Neural cell (in vitro differentiated cells): ENCODE measurements at regions not wholly inside any gene's neighbourhood (a gene's known extent, or its start where the extent isn't known, plus 50 kb on each side); places are given as distances from the start of the nearest gene placed in this dataset.

ENCODE experiments used
- H2AFZ ChIP-seq: fragments of 200-600, 300-800 bp; sonication (generic), shearing (Covaris generic); 2 replicates; pipeline ENCODE4 v1.6.0; 2014; ENCODE audit warnings: low read depth, mild to moderate bottlenecking, antibody characterized with exemption, low read length, moderate library complexity
- H3F3A ChIP-seq: fragments of 200-600 bp; shearing (Covaris generic); 2 replicates; pipeline ENCODE4 v1.6.1; 2016; ENCODE audit warnings: mild to moderate bottlenecking, moderate library complexity, mixed read lengths, antibody characterized with exemption, low read length; ENCODE audit not compliant: insufficient read depth, poor library complexity, severe bottlenecking
- H3K27ac ChIP-seq: fragments of 200-600, 300-800 bp; sonication (generic), shearing (Covaris generic); 2 replicates; pipeline ENCODE4 v1.5.1; 2014; ENCODE audit warnings: mild to moderate bottlenecking, low read length, moderate library complexity
- H3K27me3 ChIP-seq: fragments of 300-800, 200-600 bp; sonication (generic), shearing (Covaris generic); 2 replicates; pipeline ENCODE4 v1.6.0; 2014; ENCODE audit warnings: mild to moderate bottlenecking, low read depth, low read length, moderate library complexity; ENCODE audit not compliant: insufficient read depth
- H3K36me3 ChIP-seq: fragments of 300-800, 200-600 bp; sonication (generic), shearing (Covaris generic); 2 replicates; pipeline ENCODE4 v1.5.1; 2014; ENCODE audit warnings: mild to moderate bottlenecking, antibody characterized with exemption, low read length, moderate library complexity; ENCODE audit not compliant: insufficient read depth
- H3K4me2 ChIP-seq: fragments of 300-800, 200-600 bp; sonication (generic), shearing (Covaris generic); 2 replicates; pipeline ENCODE4 v1.6.0; 2014; ENCODE audit warnings: mild to moderate bottlenecking, low read length
- H3K4me3 ChIP-seq: fragments of 300-800, 200-600 bp; sonication (generic), shearing (Covaris generic); 2 replicates; pipeline ENCODE4 v1.5.1; 2014; ENCODE audit warnings: mild to moderate bottlenecking, low read length, moderate library complexity
- H3K79me2 ChIP-seq: fragments of 200-600 bp; shearing (Covaris generic); replicated peaks from 2 replicates; pipeline ENCODE4 v1.6.0; 2014; ENCODE audit warnings: mild to moderate bottlenecking, low read length, moderate library complexity; ENCODE audit not compliant: insufficient read depth
- H3K9ac ChIP-seq: fragments of 300-800, 200-600 bp; sonication (generic), shearing (Covaris generic); 2 replicates; pipeline ENCODE4 v1.6.1; 2016; ENCODE audit warnings: mild to moderate bottlenecking, low read length, mixed read lengths
- H3K9me2 ChIP-seq: fragments of 200-600 bp; shearing (Covaris generic); 2 replicates; pipeline ENCODE4 v1.6.1; 2016; ENCODE audit warnings: mild to moderate bottlenecking, low read length, mixed read lengths; ENCODE audit not compliant: insufficient read depth
- H3K9me3 ChIP-seq: fragments of 200-600, 300-800 bp; sonication (generic), shearing (Covaris generic); 2 replicates; pipeline ENCODE4 v1.6.1; 2016; ENCODE audit warnings: mild to moderate bottlenecking, mixed run types, low read length, moderate library complexity, mixed read lengths
- H4K20me1 ChIP-seq: fragments of 200-600 bp; shearing (Covaris generic); 2 replicates; pipeline ENCODE4 v1.6.1; 2016; ENCODE audit warnings: mild to moderate bottlenecking, mixed run types; ENCODE audit not compliant: insufficient read depth
- EP300 ChIP-seq: fragments of 450-650 bp; conservative IDR thresholded peaks from 2 replicates; pipeline ENCODE4 v1.6.1; 2014; ENCODE audit warnings: antibody characterized with exemption, mild to moderate bottlenecking, moderate library complexity; ENCODE audit not compliant: poor library complexity, severe bottlenecking
- EZH2 ChIP-seq: fragments of 200-600, 300-800 bp; shearing (Covaris generic), sonication (generic); IDR thresholded peaks from 2 replicates; pipeline ENCODE4 v1.6.1; 2014; ENCODE audit warnings: antibody characterized with exemption, low read length, borderline replicate concordance, mild to moderate bottlenecking; ENCODE audit not compliant: insufficient read depth, poor library complexity, severe bottlenecking
- MXI1 ChIP-seq: fragments of 450-650 bp; conservative IDR thresholded peaks from 2 replicates; pipeline ENCODE4 v1.6.1; 2014; ENCODE audit warnings: antibody characterized with exemption, mild to moderate bottlenecking; ENCODE audit not compliant: poor library complexity, severe bottlenecking
- POLR2AphosphoS5 ChIP-seq: IDR thresholded peaks from 2 replicates; pipeline ENCODE4 v1.6.1; 2012
- RAD21 ChIP-seq: fragments of 450-650 bp; conservative IDR thresholded peaks from 2 replicates; pipeline ENCODE4 v1.6.1; 2014; ENCODE audit warnings: antibody characterized with exemption, mild to moderate bottlenecking, moderate library complexity
- SMC3 ChIP-seq: fragments of 450-650 bp; conservative IDR thresholded peaks from 2 replicates; pipeline ENCODE4 v1.6.1; 2014; ENCODE audit warnings: antibody characterized with exemption, mild to moderate bottlenecking, moderate library complexity; ENCODE audit not compliant: poor library complexity
- TAF1 ChIP-seq: IDR thresholded peaks from 2 replicates; pipeline ENCODE4 v1.6.1; 2012; ENCODE audit warnings: low read depth
- TF ChIP-seq, protein P1 (sequence below): fragments of 450-650 bp; IDR thresholded peaks from 2 replicates; pipeline ENCODE4 v1.5.1; 2014; ENCODE audit warnings: antibody characterized with exemption, mild to moderate bottlenecking, moderate library complexity; ENCODE audit not compliant: poor library complexity, severe bottlenecking
- TF ChIP-seq, protein P2 (sequence below): IDR thresholded peaks from 2 replicates; pipeline ENCODE4 v1.6.1; 2012; ENCODE audit warnings: borderline replicate concordance

DNA sequence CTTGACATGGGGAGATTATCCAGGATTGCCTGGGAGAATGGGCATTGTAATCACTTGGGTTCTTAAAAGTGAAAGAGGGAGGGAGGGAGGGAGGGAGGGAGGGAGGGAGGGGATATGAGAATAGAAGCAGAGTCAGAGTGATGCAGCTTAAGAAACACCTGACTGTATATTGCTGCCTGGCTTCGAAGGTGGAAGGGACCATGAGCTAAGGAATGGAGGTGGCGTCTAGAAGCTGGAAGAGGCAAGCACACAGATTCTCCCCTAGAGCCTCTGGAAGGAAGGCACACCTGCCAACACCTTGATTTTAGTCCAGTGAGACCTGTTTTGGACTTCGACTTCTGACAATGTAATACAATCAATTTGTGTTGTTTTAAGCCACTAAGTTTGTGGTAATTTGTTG lies 78.4 kb downstream of the PRL start:
- no peaks in the 10 kb centered on the region for H4K20me1 ChIP-seq
- TF ChIP-seq RAD21: no peak
- TF ChIP-seq TAF1: no peak
- TF ChIP-seq SMC3: no peak
- TF ChIP-seq EP300: no peak
- TF ChIP-seq POLR2AphosphoS5: no peak
- no peak for TF ChIP-seq MXI1
- TF ChIP-seq, protein P1, sequence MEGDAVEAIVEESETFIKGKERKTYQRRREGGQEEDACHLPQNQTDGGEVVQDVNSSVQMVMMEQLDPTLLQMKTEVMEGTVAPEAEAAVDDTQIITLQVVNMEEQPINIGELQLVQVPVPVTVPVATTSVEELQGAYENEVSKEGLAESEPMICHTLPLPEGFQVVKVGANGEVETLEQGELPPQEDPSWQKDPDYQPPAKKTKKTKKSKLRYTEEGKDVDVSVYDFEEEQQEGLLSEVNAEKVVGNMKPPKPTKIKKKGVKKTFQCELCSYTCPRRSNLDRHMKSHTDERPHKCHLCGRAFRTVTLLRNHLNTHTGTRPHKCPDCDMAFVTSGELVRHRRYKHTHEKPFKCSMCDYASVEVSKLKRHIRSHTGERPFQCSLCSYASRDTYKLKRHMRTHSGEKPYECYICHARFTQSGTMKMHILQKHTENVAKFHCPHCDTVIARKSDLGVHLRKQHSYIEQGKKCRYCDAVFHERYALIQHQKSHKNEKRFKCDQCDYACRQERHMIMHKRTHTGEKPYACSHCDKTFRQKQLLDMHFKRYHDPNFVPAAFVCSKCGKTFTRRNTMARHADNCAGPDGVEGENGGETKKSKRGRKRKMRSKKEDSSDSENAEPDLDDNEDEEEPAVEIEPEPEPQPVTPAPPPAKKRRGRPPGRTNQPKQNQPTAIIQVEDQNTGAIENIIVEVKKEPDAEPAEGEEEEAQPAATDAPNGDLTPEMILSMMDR: no peak
- no peak overlapping the region for H3K4me2 ChIP-seq
- no peak overlapping the region for H3K27ac ChIP-seq
- H3K27me3 ChIP-seq: no peaks in the 10 kb centered on the region
- no peaks in the 10 kb centered on the region for H3K9me2 ChIP-seq
- no peaks in the 10 kb centered on the region for H3K9me3 ChIP-seq
- H3K9ac ChIP-seq: no peak overlapping the region
- H3K4me3 ChIP-seq: no peak overlapping the region
- no peaks in the 10 kb centered on the region for H3K79me2 ChIP-seq
- no peaks in the 10 kb centered on the region for H3K36me3 ChIP-seq
- H3F3A ChIP-seq: no peaks in the 10 kb centered on the region
- no peak overlapping the region for H2AFZ ChIP-seq

DNA sequence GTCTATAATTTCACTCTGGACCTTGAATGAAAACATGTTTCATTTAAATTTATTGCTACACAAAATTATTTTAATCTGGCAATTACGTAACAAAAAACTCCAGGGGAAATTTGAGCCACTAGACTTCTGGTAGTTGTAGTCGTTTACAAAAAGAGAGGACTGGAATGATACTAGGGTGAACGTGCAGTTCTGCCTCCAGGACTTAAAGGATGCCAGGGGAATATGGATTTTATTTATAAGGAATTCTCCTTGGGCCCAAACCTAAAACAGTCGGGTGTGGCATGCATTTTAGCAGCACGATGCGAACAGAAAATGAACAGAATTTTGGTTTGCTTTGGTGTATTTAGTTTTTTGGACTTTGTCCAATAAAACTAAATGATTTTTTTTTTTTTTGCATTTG lies 76.9 kb downstream of the PRL start:
- Histone ChIP-seq H3K9ac (no peak overlapping the region), H3F3A (no peaks in the 10 kb centered on the region), H4K20me1 (no peaks in the 10 kb centered on the region), H3K27me3 (no peaks in the 10 kb centered on the region), H3K4me3 (no peak overlapping the region), H3K4me2 (no peak overlapping the region), H3K36me3 (no peaks in the 10 kb centered on the region), H3K27ac (no peak overlapping the region), H3K9me3 (no peaks in the 10 kb centered on the region), H2AFZ (no peak overlapping the region), H3K79me2 (no peaks in the 10 kb centered on the region), H3K9me2 (no peaks in the 10 kb centered on the region)
- TF ChIP-seq, protein P1: no peak
- TF ChIP-seq SMC3: no peak
- no peak for TF ChIP-seq TAF1
- TF ChIP-seq MXI1: no peak
- TF ChIP-seq POLR2AphosphoS5: no peak
- TF ChIP-seq, protein P2, sequence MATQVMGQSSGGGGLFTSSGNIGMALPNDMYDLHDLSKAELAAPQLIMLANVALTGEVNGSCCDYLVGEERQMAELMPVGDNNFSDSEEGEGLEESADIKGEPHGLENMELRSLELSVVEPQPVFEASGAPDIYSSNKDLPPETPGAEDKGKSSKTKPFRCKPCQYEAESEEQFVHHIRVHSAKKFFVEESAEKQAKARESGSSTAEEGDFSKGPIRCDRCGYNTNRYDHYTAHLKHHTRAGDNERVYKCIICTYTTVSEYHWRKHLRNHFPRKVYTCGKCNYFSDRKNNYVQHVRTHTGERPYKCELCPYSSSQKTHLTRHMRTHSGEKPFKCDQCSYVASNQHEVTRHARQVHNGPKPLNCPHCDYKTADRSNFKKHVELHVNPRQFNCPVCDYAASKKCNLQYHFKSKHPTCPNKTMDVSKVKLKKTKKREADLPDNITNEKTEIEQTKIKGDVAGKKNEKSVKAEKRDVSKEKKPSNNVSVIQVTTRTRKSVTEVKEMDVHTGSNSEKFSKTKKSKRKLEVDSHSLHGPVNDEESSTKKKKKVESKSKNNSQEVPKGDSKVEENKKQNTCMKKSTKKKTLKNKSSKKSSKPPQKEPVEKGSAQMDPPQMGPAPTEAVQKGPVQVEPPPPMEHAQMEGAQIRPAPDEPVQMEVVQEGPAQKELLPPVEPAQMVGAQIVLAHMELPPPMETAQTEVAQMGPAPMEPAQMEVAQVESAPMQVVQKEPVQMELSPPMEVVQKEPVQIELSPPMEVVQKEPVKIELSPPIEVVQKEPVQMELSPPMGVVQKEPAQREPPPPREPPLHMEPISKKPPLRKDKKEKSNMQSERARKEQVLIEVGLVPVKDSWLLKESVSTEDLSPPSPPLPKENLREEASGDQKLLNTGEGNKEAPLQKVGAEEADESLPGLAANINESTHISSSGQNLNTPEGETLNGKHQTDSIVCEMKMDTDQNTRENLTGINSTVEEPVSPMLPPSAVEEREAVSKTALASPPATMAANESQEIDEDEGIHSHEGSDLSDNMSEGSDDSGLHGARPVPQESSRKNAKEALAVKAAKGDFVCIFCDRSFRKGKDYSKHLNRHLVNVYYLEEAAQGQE: no peak
- no peak for TF ChIP-seq EP300
- no peak for TF ChIP-seq EZH2
- no peak for TF ChIP-seq RAD21
